CD4-positive, alpha-beta T cell treated with Interferon gamma for 1 hour (primary cell): ENCODE measurements at regions not wholly inside any gene's neighbourhood (a gene's known extent, or its start where the extent isn't known, plus 50 kb on each side); places are given as distances from the start of the nearest gene placed in this dataset.

Experiments used
- DNase-seq: peaks from one replicate; pipeline ENCODE4 v3.0.0-alpha.2; 2020

- no peak for DNase-seq
These were observed 222.1 kb upstream of the RPL34 start for GRCh38 chr4:108398316-108398715.

DNA sequence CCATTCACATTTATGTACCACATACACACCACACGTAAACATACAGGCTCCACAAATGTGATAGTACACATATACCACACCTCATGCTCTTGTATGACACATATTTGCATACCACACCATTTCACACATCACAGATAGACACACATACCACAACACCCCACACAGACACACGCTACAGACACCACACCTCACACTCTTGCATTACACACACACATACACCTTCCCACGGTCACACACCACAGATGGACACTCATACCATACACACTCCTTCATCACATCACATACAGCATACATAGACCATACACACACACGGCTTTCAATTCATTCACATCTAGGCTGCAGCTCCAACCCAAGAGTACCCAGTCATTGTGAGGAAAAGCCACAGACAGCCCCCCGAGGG is 222.5 kb upstream of the RPL34 start:
- DNase-seq, result no peak

DNA sequence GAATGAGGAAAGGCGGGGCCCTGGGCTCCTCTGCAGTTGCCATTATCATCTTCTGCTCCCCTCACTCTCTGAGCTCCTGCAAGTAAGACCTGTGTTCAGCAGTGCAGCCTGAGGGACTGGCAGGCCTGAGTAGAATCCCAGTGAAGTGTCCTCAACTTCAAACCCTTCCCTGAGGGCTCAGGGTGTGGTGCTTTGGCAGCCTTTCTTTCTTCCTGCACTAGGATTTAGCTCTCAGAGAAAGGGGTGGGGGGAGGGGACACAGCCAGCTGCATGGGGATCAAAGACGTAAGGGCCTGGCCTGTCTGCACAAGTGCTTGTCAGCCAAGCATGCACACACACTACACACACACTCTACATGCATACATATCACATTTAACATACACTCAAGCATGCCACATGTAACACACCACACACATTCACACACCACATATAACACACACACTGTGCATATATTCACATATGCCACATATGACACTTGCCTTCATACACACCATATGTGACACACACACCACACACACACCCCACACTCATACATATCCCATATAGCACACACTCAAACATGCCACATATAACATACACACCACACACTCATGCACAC is 223.4 kb upstream of the RPL34 start:
- DNase-seq, result no peak

- no peak for DNase-seq
These were observed 224.6 kb upstream of the RPL34 start for GRCh38 chr4:108395786-108396185.

DNA sequence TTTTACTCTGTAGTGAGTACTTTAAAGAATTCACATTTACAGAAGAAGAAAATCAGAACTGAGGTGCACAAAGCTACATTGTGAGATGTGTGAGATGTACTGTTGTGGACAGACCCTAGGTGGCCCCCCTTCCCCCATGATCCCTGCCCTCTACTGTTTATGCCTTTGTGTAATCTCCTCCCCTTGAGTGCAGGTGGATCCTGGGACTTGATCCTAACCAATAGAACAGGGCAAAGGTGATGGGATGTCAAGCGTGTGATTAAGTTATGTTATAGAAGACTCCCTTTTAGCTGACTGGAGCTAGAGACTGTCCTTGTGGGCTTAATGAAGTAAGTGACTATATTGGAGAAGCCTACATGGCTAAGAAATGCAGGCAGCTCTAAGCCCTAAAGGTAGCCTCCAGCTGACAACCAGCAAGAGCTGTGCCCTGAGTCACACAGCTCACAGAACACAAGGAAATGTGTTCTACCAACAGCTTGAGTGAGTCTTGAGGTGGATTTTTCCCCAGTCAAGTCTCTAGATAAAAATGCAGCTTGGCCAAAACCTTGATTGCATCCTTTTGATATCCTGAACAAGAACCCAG is 225.2 kb upstream of the LEF1 start:
- DNase-seq, result no peak

GRCh38 chr4:108391701-108392455 is 223.1 kb upstream of the LEF1 start:
- no peak for DNase-seq

GRCh38 chr4:108385076-108385475 is 216.3 kb upstream of the LEF1 start:
- no peak for DNase-seq

GRCh38 chr4:108384544-108384943 is 215.8 kb upstream of the LEF1 start:
- no peak for DNase-seq

DNA sequence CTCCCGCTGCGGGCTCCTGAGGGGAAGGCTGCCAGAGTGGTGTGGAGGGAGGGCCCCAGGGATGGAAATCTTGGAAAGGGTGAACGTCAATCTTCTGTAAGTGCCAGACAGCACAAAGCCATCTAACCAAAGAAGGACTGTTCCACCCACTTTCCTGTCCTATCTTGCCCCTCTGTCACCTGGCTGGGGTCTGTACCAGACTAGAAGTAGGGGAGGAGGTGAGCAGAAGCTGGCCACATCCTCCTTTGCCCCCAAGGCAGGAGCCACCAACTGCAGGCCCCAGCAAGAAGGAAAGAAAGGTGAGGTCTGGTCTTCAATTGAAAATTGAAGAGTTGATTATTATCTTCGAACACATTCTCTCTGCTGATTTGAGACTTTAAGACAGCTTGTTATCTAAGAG is 214.4 kb upstream of the LEF1 start:
- DNase-seq, result no peak

- DNase-seq, result no peak
These were observed 214.0 kb upstream of the LEF1 start for GRCh38 chr4:108382751-108383150.

DNA sequence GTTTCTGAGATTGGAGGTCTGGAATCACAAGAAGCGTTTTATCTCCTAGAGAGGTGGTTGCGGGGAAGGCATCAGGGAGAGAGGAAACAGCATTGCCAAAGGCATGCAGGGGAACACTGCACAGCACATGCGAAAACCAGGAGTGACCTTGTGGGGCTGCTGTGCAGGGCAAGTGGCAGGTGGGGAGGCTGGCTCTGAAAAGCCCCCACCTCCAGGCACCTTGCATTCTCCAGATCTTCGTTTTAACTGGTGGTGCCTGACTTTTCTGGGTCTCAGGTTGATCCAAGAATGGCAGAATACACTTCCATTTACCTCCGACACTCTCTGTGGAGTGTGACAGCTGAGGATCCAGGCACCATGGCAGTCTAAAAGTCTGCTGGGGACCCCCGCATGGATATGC is 209.4 kb upstream of the LEF1 start:
- no peak for DNase-seq

DNA sequence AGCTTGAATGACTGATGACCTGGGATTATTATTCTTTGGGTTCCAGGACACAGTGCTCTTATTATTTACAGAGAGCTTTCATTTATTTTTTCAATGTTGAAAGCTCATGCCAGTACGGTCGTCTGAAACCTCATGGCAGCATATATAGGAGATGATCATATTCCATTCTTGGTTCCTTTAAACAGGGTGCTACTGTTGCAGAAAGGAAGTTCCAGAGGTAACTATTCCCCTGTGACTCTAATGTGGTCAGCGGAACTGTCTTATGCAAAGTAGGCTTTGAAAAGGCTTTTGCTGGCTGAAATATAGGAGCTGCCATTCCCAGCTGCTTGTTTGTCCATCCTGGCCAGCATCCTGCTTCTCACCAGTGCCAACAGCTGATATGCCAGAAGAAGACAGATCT is 208.3 kb upstream of the LEF1 start:
- DNase-seq, result no peak

DNA sequence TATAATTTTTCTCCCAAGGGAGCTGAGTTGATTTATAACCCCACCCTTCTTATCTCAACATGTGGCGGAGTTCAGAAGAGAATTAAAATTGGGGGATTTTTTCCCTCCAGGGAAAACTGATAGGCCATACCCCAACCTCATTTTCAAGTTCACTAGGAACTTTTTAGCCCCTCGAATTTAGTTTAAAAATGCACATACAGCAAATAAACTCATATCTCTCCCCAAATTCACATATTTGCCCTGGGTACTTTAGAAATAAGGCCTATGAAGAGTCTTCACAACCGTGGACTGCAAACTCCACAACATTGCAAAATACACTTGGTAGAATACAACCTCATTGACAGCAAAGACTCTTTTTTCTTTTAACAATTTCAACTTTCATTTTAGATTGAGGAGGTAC is 206.7 kb upstream of the LEF1 start:
- no peak for DNase-seq

- no peak for DNase-seq
These were observed 203.9 kb upstream of the LEF1 start for GRCh38 chr4:108372681-108373080.

GRCh38 chr4:108371282-108371681 is 202.6 kb upstream of the LEF1 start:
- DNase-seq, result no peak

GRCh38 chr4:108370291-108371141 is 201.8 kb upstream of the LEF1 start:
- DNase-seq, result peak; percentile 17

DNA sequence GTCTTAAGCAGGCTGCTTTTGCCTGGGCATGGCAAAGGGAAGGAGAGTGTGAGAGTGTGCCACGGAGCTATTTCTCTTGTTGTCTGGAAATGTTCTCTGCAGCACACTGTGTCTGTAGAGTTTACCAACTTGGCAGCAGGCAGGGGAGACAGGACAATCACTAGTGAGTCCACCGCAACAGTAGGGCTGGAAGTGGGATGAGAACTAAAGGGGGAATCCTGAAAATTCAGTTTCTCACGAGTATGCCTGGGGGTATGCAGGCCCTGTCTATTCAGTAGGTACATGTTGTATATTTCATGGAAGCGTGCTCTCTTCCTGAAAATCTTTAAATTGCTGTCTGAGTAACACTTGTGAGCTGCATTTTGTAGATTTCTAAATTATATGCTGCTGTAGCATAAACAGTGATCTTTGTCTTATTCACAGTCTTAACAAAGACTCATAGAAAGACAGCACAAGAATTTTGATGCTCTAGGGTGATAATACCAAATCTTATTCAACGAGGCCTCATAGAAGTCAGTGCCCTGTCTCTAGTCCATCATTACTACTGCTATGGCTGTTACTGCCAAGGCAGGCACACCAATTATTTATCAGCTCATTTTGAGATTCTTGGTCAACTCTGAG is 200.4 kb upstream of the LEF1 start:
- DNase-seq, result no peak

DNA sequence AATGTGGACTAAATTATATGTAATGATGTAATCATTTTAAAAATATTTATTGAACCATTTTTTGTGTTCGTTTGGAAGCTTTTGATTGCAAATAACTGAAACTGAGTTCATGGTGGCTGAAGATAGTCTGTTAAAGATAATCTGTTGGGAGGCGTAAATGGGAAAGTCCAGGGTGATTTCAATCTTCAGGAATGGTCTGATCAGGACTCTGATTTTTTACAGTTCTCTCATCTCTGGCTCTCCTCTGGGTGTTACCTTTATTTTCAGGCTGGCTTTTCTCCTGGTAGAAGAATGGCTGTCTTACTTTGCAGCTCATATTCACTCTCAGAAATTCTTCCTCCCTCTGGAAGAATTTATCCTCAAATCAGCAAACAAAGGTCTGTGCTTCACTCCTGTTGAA is 199.0 kb upstream of the LEF1 start:
- no peak for DNase-seq

- DNase-seq, result no peak
These were observed 198.0 kb upstream of the LEF1 start for GRCh38 chr4:108366716-108367115.

DNA sequence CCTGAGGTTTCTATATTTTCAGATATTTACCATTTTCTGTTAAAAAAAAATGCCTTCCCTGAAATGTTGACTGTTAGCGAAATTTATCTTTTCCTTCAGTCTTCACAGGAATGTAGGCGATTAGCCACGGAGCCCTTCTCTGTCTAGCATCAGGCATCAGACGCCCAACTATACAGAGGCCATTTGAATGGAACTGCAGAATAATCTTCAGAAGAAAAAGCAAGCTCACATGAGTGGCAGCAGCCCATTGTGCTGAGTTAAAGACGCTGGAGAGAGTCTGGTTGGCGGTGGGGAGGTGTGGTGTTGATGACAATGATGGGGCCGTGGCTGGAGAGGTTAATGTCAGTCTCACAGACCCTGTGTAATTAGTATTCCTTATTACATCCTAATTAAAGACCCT is 196.8 kb upstream of the LEF1 start:
- no peak for DNase-seq

- no peak for DNase-seq
These were observed 193.2 kb upstream of the LEF1 start for GRCh38 chr4:108361886-108362285.

GRCh38 chr4:108361446-108361820 is 192.7 kb upstream of the LEF1 start:
- no peak for DNase-seq

GRCh38 chr4:108360754-108361445 is 192.2 kb upstream of the LEF1 start:
- DNase-seq, result no peak
